GM12874 (cell line): ENCODE measurements at regions not wholly inside any gene's neighbourhood (a gene's known extent, or its start where the extent isn't known, plus 50 kb on each side); places are given as distances from the start of the nearest gene placed in this dataset.

Experiments
- TF ChIP-seq, protein P1 (sequence below): IDR thresholded peaks from 2 replicates; pipeline ENCODE4 v1.5.1; 2011; ENCODE audit warnings: low read depth, mild to moderate bottlenecking, control low read depth, low read length, moderate library complexity; ENCODE audit not compliant: insufficient read depth

DNA sequence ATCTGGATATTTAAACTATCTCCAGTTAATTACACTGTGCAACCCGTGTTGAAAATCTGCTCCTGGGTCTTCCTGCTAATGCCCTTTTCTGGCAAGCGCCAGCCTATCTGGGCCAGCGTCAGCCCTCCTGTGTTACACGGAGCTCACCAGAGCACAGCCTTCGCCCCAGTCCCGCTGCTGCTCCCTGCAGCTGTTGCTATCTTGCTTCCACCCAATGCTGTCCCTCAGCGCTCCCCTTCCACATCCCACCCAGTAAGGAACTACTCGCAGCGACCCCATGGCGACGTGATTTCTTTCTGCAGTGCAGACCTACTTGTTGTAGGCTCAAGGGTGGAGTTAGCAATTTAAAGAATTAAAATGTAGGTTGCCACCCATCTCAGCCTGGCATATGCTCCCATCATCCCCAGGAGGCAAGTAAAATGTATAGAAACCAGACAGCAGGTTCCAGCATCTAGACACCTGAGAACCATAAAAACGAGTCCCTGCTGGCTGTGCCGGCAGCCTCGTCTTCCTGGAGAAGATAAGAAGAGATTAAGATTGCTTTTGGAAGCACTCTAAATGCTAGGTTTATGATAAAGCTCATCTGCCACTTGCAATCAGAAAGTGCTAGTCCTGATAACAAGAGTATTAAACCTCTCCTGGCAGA lies 254.3 kb upstream of the FOXQ1 start:
- TF ChIP-seq, protein P1, sequence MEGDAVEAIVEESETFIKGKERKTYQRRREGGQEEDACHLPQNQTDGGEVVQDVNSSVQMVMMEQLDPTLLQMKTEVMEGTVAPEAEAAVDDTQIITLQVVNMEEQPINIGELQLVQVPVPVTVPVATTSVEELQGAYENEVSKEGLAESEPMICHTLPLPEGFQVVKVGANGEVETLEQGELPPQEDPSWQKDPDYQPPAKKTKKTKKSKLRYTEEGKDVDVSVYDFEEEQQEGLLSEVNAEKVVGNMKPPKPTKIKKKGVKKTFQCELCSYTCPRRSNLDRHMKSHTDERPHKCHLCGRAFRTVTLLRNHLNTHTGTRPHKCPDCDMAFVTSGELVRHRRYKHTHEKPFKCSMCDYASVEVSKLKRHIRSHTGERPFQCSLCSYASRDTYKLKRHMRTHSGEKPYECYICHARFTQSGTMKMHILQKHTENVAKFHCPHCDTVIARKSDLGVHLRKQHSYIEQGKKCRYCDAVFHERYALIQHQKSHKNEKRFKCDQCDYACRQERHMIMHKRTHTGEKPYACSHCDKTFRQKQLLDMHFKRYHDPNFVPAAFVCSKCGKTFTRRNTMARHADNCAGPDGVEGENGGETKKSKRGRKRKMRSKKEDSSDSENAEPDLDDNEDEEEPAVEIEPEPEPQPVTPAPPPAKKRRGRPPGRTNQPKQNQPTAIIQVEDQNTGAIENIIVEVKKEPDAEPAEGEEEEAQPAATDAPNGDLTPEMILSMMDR: no peak

DNA sequence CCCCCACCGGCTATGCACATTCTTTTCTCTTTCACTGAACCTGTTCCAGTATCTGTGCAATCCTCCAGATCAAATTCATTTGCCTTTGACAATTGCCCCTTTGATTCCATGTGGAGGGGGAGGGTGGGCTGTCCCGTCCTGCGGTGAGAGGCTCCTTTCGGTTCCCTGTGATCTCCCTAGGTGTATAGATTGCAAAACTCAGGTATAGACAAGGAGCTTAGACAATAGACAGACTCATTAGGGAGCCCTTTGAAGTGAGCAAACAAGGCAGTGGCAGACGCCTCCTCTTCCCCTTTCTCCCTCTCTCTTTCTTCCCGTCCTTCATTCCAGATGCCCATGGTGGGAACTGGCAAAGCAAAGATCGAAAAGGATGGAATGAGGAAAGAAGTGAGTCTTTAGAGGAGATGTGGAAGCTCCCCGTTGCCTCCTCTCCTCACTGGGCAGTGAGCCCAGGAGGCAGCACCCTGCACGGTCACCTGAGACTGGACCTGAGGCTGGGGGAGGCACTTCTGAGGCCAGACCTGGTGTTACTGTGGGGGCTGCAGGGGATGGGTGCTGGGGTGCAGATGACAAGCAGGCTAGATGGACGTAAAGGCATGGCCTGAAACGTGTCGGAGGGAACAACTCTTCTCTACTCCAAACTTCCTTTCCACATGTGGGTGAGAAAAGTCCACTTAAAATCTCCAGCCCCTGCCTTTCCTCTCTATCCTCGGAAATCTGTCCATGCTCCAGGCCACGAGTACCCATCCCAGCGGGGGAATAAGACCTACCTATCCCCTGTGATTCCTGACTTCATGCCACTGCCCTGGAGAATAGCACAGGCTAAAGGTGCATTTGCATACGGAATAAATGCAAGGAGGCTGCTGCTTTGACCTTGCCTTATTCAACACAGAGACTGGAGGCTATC lies 256.6 kb upstream of the FOXQ1 start:
- TF ChIP-seq, protein P1: no peak

DNA sequence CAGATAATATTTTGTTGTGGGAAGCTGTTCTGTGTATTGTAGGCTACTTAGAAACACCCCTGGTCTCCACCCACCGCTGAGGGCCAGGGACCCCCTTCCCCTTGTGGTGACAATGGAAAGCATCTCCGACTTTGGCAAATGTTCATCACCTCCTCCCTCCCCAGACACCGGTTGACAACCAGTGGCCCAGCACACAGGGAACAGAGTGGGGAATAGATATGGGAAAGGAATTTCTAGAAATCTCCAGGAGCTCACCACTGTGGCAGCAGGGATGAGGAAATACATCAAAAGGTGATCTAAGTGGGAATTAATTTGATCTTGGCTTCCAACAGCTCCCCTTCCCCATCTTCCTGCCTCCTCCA lies 257.3 kb upstream of the FOXQ1 start:
- TF ChIP-seq, protein P1: no peak

DNA sequence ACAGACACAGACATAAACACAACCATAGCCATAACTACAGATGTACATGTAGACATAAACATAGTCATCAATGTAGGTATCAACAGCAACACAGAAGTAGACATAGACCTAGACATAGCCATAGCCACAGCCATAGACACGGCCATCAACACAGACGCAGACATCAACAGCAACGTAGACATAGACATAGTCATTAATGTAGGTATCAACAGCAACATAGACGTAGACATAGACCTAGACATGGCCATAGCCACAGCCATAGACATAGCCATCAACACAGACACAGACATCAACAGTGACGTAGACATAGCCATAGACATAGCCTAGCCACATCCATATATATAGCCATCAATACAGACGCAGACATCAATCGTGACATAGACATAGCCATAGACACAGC lies 258.3 kb upstream of the FOXQ1 start:
- TF ChIP-seq, protein P1: no peak

DNA sequence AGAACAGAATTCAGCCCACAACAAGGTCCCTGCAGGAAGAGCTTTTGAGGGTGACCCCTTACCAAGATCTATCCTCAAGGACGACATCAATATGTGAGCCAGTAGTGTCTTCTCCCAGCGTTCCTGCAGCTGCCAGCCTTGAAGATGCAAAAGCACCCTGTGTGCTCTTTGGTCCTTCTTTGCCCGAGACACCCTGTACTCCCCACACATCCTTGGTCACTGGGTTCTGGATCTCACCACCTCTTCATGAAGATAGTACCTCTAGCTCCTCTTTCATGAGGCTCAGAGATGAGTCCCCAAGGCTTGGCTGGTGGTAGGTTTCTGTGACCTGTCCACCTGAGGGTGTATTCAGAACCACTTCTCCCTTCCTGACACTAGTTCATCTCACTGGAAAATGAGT lies 259.6 kb upstream of the FOXQ1 start:
- TF ChIP-seq, protein P1: no peak

DNA sequence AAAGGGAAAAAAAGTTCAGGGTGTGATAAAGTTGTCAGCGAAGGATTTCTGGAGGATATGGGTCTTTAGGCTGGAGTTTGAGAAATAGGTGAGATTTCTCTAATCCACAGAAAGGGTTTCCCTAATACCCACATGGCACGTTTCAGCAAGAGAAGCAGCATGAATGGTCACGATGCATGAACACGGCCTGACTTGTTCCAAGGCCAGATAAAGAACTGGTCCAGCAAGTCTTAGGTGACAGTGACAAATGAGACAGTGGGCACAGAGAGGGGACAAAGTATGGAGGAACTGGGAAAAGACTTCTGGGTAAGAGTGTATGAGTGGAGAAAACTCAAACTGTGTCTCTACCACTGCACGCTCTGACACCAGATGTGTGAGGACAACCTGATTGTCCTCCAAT lies 262.0 kb upstream of the FOXQ1 start:
- TF ChIP-seq, protein P1: no peak

DNA sequence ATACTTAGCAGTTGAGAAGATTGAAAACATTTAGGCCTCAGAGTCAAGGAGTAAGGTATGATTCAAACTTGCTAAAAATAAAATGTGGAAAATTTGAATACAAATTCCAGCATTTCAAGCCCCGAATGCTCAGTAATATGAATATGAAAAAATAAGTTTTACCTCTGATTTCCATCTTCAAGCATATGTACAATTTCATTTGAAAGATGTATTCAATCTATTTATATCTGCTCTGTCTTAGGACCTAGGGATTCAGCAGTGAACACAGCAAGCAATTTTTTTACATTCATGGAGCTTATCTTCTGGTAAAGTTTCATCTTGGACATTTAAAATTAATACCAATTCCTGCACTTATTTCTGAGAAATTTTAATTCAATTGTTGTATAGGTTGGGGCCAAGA lies 262.7 kb upstream of the FOXQ1 start:
- TF ChIP-seq, protein P1: no peak
